Left colon (tissue), 2 donors: ENCODE measurements at regions not wholly inside any gene's neighbourhood (a gene's known extent, or its start where the extent isn't known, plus 50 kb on each side); places are given as distances from the start of the nearest gene placed in this dataset.

ENCODE experiments used
- ATAC-seq: fragments of 200-7000 bp; cut with Tn5 transposase; one replicate; pipeline ENCODE4 v1.9.1; 2020; ENCODE audit warnings: mild to moderate bottlenecking, moderate library complexity
- DNase-seq, 2 donors: peaks; one replicate each; pipeline ENCODE4 v3.0.0-alpha.2; 2020
- intact Hi-C, 2 donors: fragments of 100-400 bp; cut with DNase I in 1 of 2; cut with micrococcal nuclease in 1 of 2; formaldehyde crosslinking; loops; one replicate each; pipeline versions ENCODE4 v1.11.2 to v1.14.0; 2022; cut with DNase I, micrococcal nuclease
- donor health status: DM: no; HTN: no; CAD: no.
- donor health status: DM: yes; HTN: yes; CAD: no.

GRCh38 chr3:104685492-104685891 lies 681.2 kb upstream of the ALCAM start:
- DNase-seq (no peak), ATAC-seq (no peak)
- intact Hi-C loops = no loop called here

DNA sequence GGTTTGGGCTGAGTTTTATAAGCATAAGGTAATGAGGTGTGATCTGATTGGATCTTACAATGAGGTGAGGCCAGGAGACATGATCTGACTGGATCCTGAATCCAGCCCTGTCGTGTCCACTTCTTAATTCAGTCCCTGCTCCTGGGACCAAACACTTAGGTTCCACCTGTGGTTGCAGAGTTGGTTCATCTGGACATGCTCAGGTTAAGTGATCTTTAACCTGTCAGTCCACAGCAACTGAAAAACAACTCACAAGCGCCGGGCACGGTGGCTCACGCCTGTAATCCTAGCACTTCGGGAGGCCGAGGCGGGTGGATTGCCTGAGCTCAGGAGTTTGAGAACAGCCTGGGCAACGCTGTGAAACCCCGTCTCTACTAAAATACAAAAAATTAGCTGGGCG lies 679.3 kb upstream of the ALCAM start:
- ATAC-seq (no peak), DNase-seq (no peak)
- intact Hi-C loops = no loop called here

- DNase-seq (no peak), ATAC-seq (no peak)
- intact Hi-C loops = no loop called here
Observed at GRCh38 chr3:104696470-104696869, 670.2 kb upstream of the ALCAM start.

DNA sequence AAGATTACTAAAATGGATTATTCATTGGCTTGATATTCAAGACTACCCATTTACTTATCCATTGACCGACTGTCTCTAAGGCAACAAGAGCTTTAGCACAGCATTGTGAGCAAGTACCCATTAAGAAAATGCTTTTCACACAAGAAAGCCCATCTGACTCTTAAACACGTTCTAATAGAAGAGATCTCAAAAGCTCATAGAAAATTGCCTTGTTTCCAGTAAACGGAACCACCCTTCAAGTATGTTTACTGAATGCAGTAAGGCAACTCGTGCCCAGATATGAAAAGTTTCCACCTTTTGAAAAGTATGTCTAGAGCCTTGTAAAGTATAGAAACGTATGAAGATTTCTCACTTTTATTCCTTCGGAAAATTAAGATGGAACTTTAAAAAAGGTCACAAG lies 655.3 kb upstream of the ALCAM start:
- ATAC-seq = no peak
- intact Hi-C loops = no loop called here
- no peak for DNase-seq

GRCh38 chr3:104715972-104716371 lies 650.7 kb upstream of the ALCAM start:
- intact Hi-C loops = no loop called here
- no peak for ATAC-seq
- DNase-seq = no peak

DNA sequence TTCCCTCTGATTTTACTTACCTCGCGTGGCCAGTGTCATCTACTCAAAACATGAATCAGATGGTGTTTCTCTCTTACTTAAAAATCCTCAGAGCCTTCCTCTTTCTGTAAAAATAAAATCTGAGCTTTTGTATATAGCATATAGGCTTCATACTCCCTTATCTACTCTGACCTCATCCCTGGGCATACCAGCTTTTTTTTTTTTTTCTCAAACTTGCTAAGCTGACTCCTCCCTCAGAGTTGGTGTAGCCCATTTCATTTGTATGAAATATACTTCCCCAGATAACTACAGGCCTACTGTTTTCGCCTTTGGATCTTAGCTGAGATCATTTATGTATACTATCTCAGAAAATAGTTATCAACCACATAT lies 648.9 kb upstream of the ALCAM start:
- ATAC-seq (no peak), DNase-seq (no peak)
- intact Hi-C loops = no loop called here

- intact Hi-C loops = no loop called here
- DNase-seq = no peak
- ATAC-seq = no peak
Observed at GRCh38 chr3:104723000-104723399, 643.7 kb upstream of the ALCAM start.

- no peak for ATAC-seq
- intact Hi-C loops = no loop called here
- DNase-seq = no peak
Observed at GRCh38 chr3:104731074-104731473, 635.6 kb upstream of the ALCAM start.

DNA sequence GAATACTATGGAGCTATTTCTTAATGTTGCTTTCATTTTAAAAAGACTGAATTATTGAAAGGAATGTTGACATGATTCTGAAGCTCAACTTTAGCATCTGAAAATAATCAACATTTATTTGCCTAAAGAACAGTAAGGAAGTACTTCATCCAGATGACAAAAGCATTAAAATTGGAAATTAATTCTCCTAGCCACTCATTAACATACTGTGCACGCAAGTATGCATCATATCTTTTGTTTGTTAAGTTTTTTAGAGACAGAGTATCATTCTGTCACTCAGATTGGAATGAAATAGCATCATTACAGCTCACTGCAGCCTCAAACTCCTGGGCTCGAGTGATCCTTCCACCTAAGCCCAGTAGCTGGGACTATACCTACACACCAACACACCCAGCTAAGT lies 632.1 kb upstream of the ALCAM start:
- intact Hi-C loops = no loop called here
- ATAC-seq (no peak), DNase-seq (no peak)

DNA sequence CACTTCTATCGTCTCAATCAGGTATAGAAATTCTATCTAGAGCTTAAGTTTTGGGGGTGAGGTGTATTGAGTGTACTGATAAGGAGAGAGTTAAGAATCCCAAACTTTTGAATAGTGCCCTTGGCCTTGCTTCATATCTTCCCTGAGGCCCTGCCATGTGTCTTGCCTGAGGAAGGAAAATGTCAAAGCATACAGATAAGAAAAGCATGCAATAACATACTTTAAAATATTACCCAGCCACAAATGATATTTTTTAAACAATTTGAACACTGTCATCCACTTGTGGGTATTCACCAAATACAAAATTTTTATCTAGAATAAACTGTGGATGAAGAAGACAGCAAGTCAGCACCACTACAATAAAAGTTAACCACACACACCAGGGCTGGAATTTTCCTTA lies 631.0 kb upstream of the ALCAM start:
- ATAC-seq (no peak), DNase-seq (no peak)
- intact Hi-C loops = no loop called here

- ATAC-seq (no peak), DNase-seq (no peak)
- intact Hi-C loops = no loop called here
Observed at GRCh38 chr3:104738271-104738670, 628.4 kb upstream of the ALCAM start.

- ATAC-seq (no peak), DNase-seq (no peak)
- intact Hi-C loops = no loop called here
Observed at GRCh38 chr3:104740874-104741379, 625.8 kb upstream of the ALCAM start.

GRCh38 chr3:104742044-104742443 lies 624.7 kb upstream of the ALCAM start:
- intact Hi-C loops = no loop called here
- ATAC-seq = no peak
- DNase-seq = no peak

DNA sequence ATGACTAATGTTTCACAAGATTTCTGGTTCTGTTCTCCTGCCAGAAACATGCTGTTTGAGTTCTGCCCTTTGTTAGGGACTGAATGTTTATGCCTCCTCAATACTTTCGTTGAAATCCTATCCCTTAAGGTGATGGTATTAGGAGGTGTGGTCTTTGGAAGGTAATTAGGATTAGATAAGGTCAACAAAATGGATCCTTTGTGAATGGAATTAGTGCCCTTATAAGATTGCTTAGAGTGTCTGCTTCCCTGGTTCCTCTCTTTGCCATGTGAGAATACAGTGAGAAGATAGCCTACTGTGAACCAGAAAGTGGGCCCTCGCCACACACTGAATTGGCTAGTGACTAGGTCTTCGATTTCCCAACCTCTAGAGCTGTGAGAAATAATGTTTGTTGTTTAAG lies 621.4 kb upstream of the ALCAM start:
- intact Hi-C loops = no loop called here
- DNase-seq (no peak), ATAC-seq (no peak)

- no peak for DNase-seq
- no peak for ATAC-seq
- intact Hi-C loops = no loop called here
Observed at GRCh38 chr3:104746056-104746455, 620.7 kb upstream of the ALCAM start.

DNA sequence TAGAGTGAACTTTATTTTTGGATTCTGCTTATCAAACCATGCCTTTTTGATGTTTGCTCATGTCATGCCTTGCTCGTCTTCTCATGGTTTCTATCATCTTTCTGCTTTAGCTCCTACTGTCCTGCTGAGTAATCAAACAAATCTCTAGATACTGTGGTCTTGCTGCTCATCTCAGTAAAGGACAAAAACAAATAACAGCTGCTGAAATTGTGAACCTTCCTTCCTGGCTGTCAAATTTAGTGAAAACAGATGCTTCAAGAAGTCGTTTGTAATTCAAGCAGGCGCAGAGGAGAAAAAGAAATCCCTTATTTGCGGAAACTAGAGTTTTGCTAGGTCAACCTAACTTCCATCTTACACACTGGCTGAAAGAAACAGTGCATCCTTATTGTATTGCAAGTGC lies 616.1 kb upstream of the ALCAM start:
- ATAC-seq (no peak), DNase-seq (no peak)
- intact Hi-C loops = no loop called here

- ATAC-seq = no peak
- intact Hi-C loops = no loop called here
Observed at GRCh38 chr3:104755791-104756190, 610.9 kb upstream of the ALCAM start.

GRCh38 chr3:104763007-104763406 lies 603.7 kb upstream of the ALCAM start:
- no peak for DNase-seq
- intact Hi-C loops = no loop called here

More at GRCh38 chr3:104755791-104756190, 610.9 kb upstream of the ALCAM start:
- DNase-seq = no peak

DNA sequence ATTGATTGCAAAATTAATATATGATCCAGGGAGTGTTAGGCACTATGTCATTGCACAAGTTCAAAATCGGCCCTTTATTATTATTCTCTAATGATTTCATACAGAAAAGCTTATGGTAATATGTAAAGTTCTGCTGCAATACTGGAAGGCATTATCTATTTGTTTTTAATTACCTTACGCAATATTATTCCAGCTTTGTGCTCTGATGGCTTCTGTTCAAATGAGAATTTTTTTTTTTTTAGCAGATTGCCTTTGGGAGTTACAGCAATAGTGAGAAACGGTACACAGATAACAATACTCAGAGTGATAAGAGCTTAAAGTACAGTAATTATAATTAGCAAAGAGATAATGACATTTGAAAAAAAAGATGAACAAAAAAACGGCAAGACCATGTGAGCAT lies 602.2 kb upstream of the ALCAM start:
- intact Hi-C loops = no loop called here
- no peak for DNase-seq
- no peak for ATAC-seq

More at GRCh38 chr3:104763007-104763406, 603.7 kb upstream of the ALCAM start:
- ATAC-seq = no peak

- ATAC-seq (no peak), DNase-seq (no peak)
- intact Hi-C loops = no loop called here
Observed at GRCh38 chr3:104768886-104769285, 597.8 kb upstream of the ALCAM start.

DNA sequence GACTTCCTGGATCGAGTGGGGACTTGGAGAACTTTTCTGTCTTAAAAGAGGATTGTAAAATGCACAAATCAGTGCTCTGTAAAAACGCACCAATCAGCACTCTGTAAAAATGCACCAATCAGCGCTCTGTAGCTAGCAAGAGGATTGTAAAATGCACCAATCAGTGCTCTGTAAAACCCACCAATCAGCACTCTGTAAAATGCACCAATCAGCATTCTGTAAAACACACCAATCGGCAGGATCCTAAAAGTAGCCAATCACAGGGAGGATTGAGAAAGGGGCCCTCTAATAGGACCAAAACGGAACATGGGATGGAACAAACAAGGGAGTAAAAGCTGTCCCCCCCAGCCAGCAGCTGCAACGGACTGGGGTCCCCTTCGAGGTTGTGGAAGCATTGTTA lies 587.4 kb upstream of the ALCAM start:
- intact Hi-C loops = no loop called here
- ATAC-seq (no peak), DNase-seq (no peak)

DNA sequence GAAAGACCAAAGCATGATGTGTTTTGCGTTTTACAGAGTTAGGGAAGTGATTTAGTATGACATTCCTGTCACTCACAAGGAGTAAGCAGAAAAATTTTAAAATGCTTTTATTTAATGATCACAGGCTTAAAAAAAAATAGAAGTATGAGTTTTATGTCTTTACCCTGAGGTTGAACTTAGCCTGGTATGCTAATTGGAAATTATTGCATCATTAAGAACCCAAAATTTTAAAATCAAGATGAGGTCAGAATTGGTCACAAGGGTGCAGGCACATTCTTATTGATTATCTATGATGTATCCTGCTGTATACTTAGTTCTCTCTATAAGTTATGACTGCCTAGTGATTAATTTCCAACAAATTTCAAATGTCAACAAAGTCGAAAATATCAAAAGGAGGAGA lies 585.6 kb upstream of the ALCAM start:
- intact Hi-C loops = no loop called here
- DNase-seq = no peak
- no peak for ATAC-seq
